ENCODE measurements at regions not wholly inside any gene's neighbourhood (a gene's known extent, or its start where the extent isn't known, plus 50 kb on each side); places are given as distances from the start of the nearest gene placed in this dataset.

- no peak for TF ChIP-seq CTCF (IDR thresholded peaks at IDR 0.05)
- no peak for TF ChIP-seq POLR2A (IDR thresholded peaks at IDR 0.05)
- TF ChIP-seq EP300 (IDR thresholded peaks at IDR 0.05), result no peak
These were observed 128.0 kb upstream of the TPM1 start for GRCh38 chr15:62914461-62915079.
